Skeletal muscle satellite cell (primary cell): ENCODE measurements at regions not wholly inside any gene's neighbourhood (a gene's known extent, or its start where the extent isn't known, plus 50 kb on each side); places are given as distances from the start of the nearest gene placed in this dataset.

Experiments
- H3K27me3 ChIP-seq: 2 replicates; pipeline ENCODE4 v1.7.0; 2013; ENCODE audit warnings: low read length; ENCODE audit not compliant: control insufficient read depth, insufficient read depth
- H3K36me3 ChIP-seq: 2 replicates; pipeline ENCODE4 v1.7.0; 2013; ENCODE audit warnings: mild to moderate bottlenecking, control low read depth, low read length; ENCODE audit not compliant: insufficient read depth
- H3K4me1 ChIP-seq: 2 replicates; pipeline ENCODE4 v1.7.0; 2013; ENCODE audit warnings: low read length; ENCODE audit not compliant: control insufficient read depth, insufficient read depth
- H3K4me2 ChIP-seq: 2 replicates; pipeline ENCODE4 v1.7.0; 2013; ENCODE audit warnings: mild to moderate bottlenecking, low read length
- H3K4me3 ChIP-seq: 2 replicates; pipeline ENCODE4 v1.7.0; 2013; ENCODE audit warnings: low read length
- H3K9ac ChIP-seq: 2 replicates; pipeline ENCODE4 v1.7.0; 2013; ENCODE audit warnings: mild to moderate bottlenecking, low read depth, low read length, moderate library complexity
- H3K9me3 ChIP-seq: replicated peaks from 2 replicates; pipeline ENCODE4 v1.7.0; 2013; ENCODE audit warnings: mild to moderate bottlenecking, control low read depth, low read length

GRCh38 chr15:26477044-26477443 is 295.8 kb downstream of the GABRB3 start:
- peaks cover 16% of the 10 kb centered on the region for H3K9me3 ChIP-seq
- no peaks in the 10 kb centered on the region for H3K27me3 ChIP-seq
- no peaks in the 10 kb centered on the region for H3K36me3 ChIP-seq
- no peaks in the 10 kb centered on the region for H3K4me1 ChIP-seq
- no peak overlapping the region for H3K4me3 ChIP-seq
- H3K4me2 ChIP-seq, result no peak overlapping the region
- no peak overlapping the region for H3K9ac ChIP-seq

GRCh38 chr15:26475554-26475953 is 297.3 kb downstream of the GABRB3 start:
- Histone ChIP-seq H3K4me1 (no peaks in the 10 kb centered on the region), H3K4me3 (no peak overlapping the region), H3K4me2 (no peak overlapping the region), H3K27me3 (no peaks in the 10 kb centered on the region), H3K36me3 (no peaks in the 10 kb centered on the region), H3K9me3 (peaks cover 17% of the 10 kb centered on the region), H3K9ac (no peak overlapping the region)

GRCh38 chr15:26472661-26473060 is 300.2 kb downstream of the GABRB3 start:
- Histone ChIP-seq H3K9me3 (peaks cover 18% of the 10 kb centered on the region), H3K4me1 (no peaks in the 10 kb centered on the region), H3K4me2 (no peak overlapping the region), H3K27me3 (no peaks in the 10 kb centered on the region), H3K36me3 (no peaks in the 10 kb centered on the region), H3K9ac (no peak overlapping the region), H3K4me3 (no peak overlapping the region)

- Histone ChIP-seq H3K9me3 (peaks cover 12% of the 10 kb centered on the region), H3K4me3 (no peak overlapping the region), H3K27me3 (no peaks in the 10 kb centered on the region), H3K4me2 (no peak overlapping the region), H3K36me3 (no peaks in the 10 kb centered on the region), H3K4me1 (no peaks in the 10 kb centered on the region), H3K9ac (no peak overlapping the region)
Measured at GRCh38 chr15:26461847-26462608, 310.8 kb downstream of the GABRB3 start.

GRCh38 chr15:26460165-26460564 is 312.7 kb downstream of the GABRB3 start:
- peaks cover 12% of the 10 kb centered on the region for H3K9me3 ChIP-seq
- no peak overlapping the region for H3K9ac ChIP-seq
- H3K4me1 ChIP-seq, result no peaks in the 10 kb centered on the region
- no peaks in the 10 kb centered on the region for H3K36me3 ChIP-seq
- H3K4me2 ChIP-seq, result no peak overlapping the region
- no peak overlapping the region for H3K4me3 ChIP-seq
- no peaks in the 10 kb centered on the region for H3K27me3 ChIP-seq

GRCh38 chr15:26455828-26456227 is 317.0 kb downstream of the GABRB3 start:
- Histone ChIP-seq H3K4me1 (no peaks in the 10 kb centered on the region), H3K4me2 (no peak overlapping the region), H3K9me3 (peaks cover 6% of the 10 kb centered on the region), H3K27me3 (no peaks in the 10 kb centered on the region), H3K36me3 (no peaks in the 10 kb centered on the region), H3K9ac (no peak overlapping the region), H3K4me3 (no peak overlapping the region)

GRCh38 chr15:26453914-26454313 is 319.0 kb downstream of the GABRB3 start:
- no peaks in the 10 kb centered on the region for H3K27me3 ChIP-seq
- no peak overlapping the region for H3K4me2 ChIP-seq
- H3K36me3 ChIP-seq, result no peaks in the 10 kb centered on the region
- H3K9ac ChIP-seq, result no peak overlapping the region
- no peak overlapping the region for H3K4me3 ChIP-seq
- H3K9me3 ChIP-seq, result peaks cover 4% of the 10 kb centered on the region
- no peaks in the 10 kb centered on the region for H3K4me1 ChIP-seq

GRCh38 chr15:26451995-26452394 is 320.9 kb downstream of the GABRB3 start:
- Histone ChIP-seq H3K4me3 (no peak overlapping the region), H3K9me3 (peaks cover 7% of the 10 kb centered on the region), H3K4me2 (no peak overlapping the region), H3K4me1 (no peaks in the 10 kb centered on the region), H3K9ac (no peak overlapping the region), H3K36me3 (no peaks in the 10 kb centered on the region), H3K27me3 (no peaks in the 10 kb centered on the region)

- H3K4me2 ChIP-seq, result no peak overlapping the region
- no peak overlapping the region for H3K9ac ChIP-seq
- no peaks in the 10 kb centered on the region for H3K36me3 ChIP-seq
- H3K27me3 ChIP-seq, result no peaks in the 10 kb centered on the region
- no peaks in the 10 kb centered on the region for H3K4me1 ChIP-seq
- peaks cover 5% of the 10 kb centered on the region for H3K9me3 ChIP-seq
- no peak overlapping the region for H3K4me3 ChIP-seq
Measured at GRCh38 chr15:26449291-26449690, 323.6 kb downstream of the GABRB3 start.

- H3K4me3 ChIP-seq, result no peak overlapping the region
- no peak overlapping the region for H3K9ac ChIP-seq
- no peaks in the 10 kb centered on the region for H3K4me1 ChIP-seq
- H3K9me3 ChIP-seq, result peaks cover 15% of the 10 kb centered on the region
- H3K27me3 ChIP-seq, result no peaks in the 10 kb centered on the region
- no peaks in the 10 kb centered on the region for H3K36me3 ChIP-seq
- H3K4me2 ChIP-seq, result no peak overlapping the region
Measured at GRCh38 chr15:26443321-26443720, 329.5 kb downstream of the GABRB3 start.

GRCh38 chr15:26442680-26443079 is 330.2 kb downstream of the GABRB3 start:
- H3K27me3 ChIP-seq, result no peaks in the 10 kb centered on the region
- H3K9ac ChIP-seq, result no peak overlapping the region
- H3K36me3 ChIP-seq, result no peaks in the 10 kb centered on the region
- H3K4me2 ChIP-seq, result no peak overlapping the region
- no peaks in the 10 kb centered on the region for H3K4me1 ChIP-seq
- peaks cover 15% of the 10 kb centered on the region for H3K9me3 ChIP-seq
- H3K4me3 ChIP-seq, result no peak overlapping the region

- Histone ChIP-seq H3K9me3 (peaks cover 10% of the 10 kb centered on the region), H3K36me3 (no peaks in the 10 kb centered on the region), H3K27me3 (no peaks in the 10 kb centered on the region), H3K4me1 (no peaks in the 10 kb centered on the region), H3K9ac (no peak overlapping the region), H3K4me3 (no peak overlapping the region), H3K4me2 (no peak overlapping the region)
Measured at GRCh38 chr15:26439681-26440080, 333.2 kb downstream of the GABRB3 start.
